IMR-90 (cell line): ENCODE measurements at regions not wholly inside any gene's neighbourhood (a gene's known extent, or its start where the extent isn't known, plus 50 kb on each side); places are given as distances from the start of the nearest gene placed in this dataset.

ENCODE experiments used
- ATAC-seq: fragments of 200-7000 bp; cut with Tn5 transposase; 2 replicates; pipeline ENCODE4 v1.9.1; 2020; ENCODE audit warnings: low read depth, mild to moderate bottlenecking, moderate library complexity
- BruUV-seq: library from RNA; stranded (reverse); fragments of 400-500 nt; replicated peaks from 2 replicates; lab custom pipeline; 2021; lab: Mats Ljungman, UMichigan
- CTCF ChIA-PET: fragments of 300-600 bp; formaldehyde crosslinking; extraction: SDS; loops from one replicate; lab custom pipeline; 2021; ENCODE audit warnings: antibody characterized with exemption; lab: Yijun Ruan, JAX
- POLR2A ChIA-PET: fragments of 300-600 bp; sonication (Branson Sonifier 250); formaldehyde crosslinking; loops from one replicate; lab custom pipeline; 2022; ENCODE audit warnings: antibody characterized with exemption; ENCODE audit not compliant: unreplicated experiment; lab: Charles Lee
- DNase-seq: peaks from one replicate; pipeline ENCODE4 v3.0.0; 2013
- H2AFZ ChIP-seq: replicated peaks from 2 replicates; pipeline ENCODE3; 2013; ENCODE audit warnings: low read length, mild to moderate bottlenecking; ENCODE audit not compliant: poor library complexity
- H2AK5ac ChIP-seq: 2 replicates; pipeline ENCODE4 v1.6.1; 2013; ENCODE audit warnings: low read depth, low read length, inconsistent platforms
- H2AK9ac ChIP-seq: replicated peaks from 2 replicates; pipeline ENCODE3; 2013; ENCODE audit warnings: mild to moderate bottlenecking, low read depth, low read length, moderate library complexity; ENCODE audit not compliant: poor library complexity
- H2BK120ac ChIP-seq: 2 replicates; pipeline ENCODE4 v1.6.1; 2013; ENCODE audit warnings: low read depth, low read length, inconsistent platforms
- H2BK15ac ChIP-seq: 3 replicates; pipeline ENCODE4 v1.6.1; 2013; ENCODE audit warnings: low read depth, low read length, inconsistent platforms
- H2BK20ac ChIP-seq: 2 replicates; pipeline ENCODE4 v1.6.1; 2013; ENCODE audit warnings: low read depth, mild to moderate bottlenecking, inconsistent platforms, low read length, moderate library complexity
- H2BK5ac ChIP-seq: 2 replicates; pipeline ENCODE4 v1.6.1; 2013; ENCODE audit warnings: mild to moderate bottlenecking, low read depth, low read length, inconsistent platforms; ENCODE audit not compliant: poor library complexity, severe bottlenecking
- H3K14ac ChIP-seq: replicated peaks from 2 replicates; pipeline ENCODE4 v1.6.1; 2013; ENCODE audit warnings: low read depth, low read length, inconsistent platforms
- H3K18ac ChIP-seq: 2 replicates; pipeline ENCODE4 v1.6.1; 2013; ENCODE audit warnings: low read depth, low read length, control low read depth
- H3K23ac ChIP-seq: 2 replicates; pipeline ENCODE4 v1.6.1; 2013; ENCODE audit warnings: low read depth, low read length, inconsistent platforms
- H3K27ac ChIP-seq: 2 replicates; pipeline ENCODE4 v1.5.1; 2013; ENCODE audit warnings: mild to moderate bottlenecking, control low read depth, low read length; ENCODE audit not compliant: insufficient read depth
- H3K27me3 ChIP-seq: 2 replicates; pipeline ENCODE4 v1.6.1; 2013; ENCODE audit warnings: low read length; ENCODE audit not compliant: control insufficient read depth, insufficient read depth
- H3K36me3 ChIP-seq: 2 replicates; pipeline ENCODE4 v1.6.1; 2013; ENCODE audit warnings: low read length, mixed read lengths; ENCODE audit not compliant: control insufficient read depth, insufficient read depth
- H3K4ac ChIP-seq: 2 replicates; pipeline ENCODE4 v1.6.1; 2013; ENCODE audit warnings: low read depth, low read length, inconsistent platforms
- H3K4me1 ChIP-seq: 2 replicates; pipeline ENCODE4 v1.6.1; 2013; ENCODE audit warnings: low read length, mixed read lengths; ENCODE audit not compliant: control insufficient read depth, insufficient read depth
- H3K4me2 ChIP-seq: 2 replicates; pipeline ENCODE4 v1.6.1; 2013; ENCODE audit warnings: low read depth, mild to moderate bottlenecking, control low read depth, low read length, moderate library complexity
- H3K4me3 ChIP-seq: 2 replicates; pipeline ENCODE4 v1.5.1; 2013; ENCODE audit warnings: low read depth, mild to moderate bottlenecking, control low read depth, low read length, moderate library complexity; ENCODE audit not compliant: insufficient read depth
- H3K56ac ChIP-seq: 2 replicates; pipeline ENCODE4 v1.6.1; 2013; ENCODE audit warnings: low read length, inconsistent platforms; ENCODE audit not compliant: insufficient read depth; ENCODE audit errors: extremely low read depth
- H3K79me1 ChIP-seq, 2 experiments: 2 replicates each; pipeline ENCODE4 v1.6.1; 2013; ENCODE audit warnings: low read length in 2 of 2, inconsistent platforms in 1 of 2, low read depth in 1 of 2
- H3K9ac ChIP-seq: 2 replicates; pipeline ENCODE4 v1.6.1; 2013; ENCODE audit warnings: low read depth, low read length, control low read depth
- H3K9me1 ChIP-seq: 2 replicates; pipeline ENCODE4 v1.6.1; 2013; ENCODE audit warnings: low read length, inconsistent platforms; ENCODE audit not compliant: insufficient read depth
- H3K9me3 ChIP-seq: 2 replicates; pipeline ENCODE4 v1.6.1; 2013; ENCODE audit warnings: low read length; ENCODE audit not compliant: control insufficient read depth, insufficient read depth
- H4K20me1 ChIP-seq: 2 replicates; pipeline ENCODE4 v1.6.1; 2013; ENCODE audit warnings: low read length, inconsistent platforms; ENCODE audit not compliant: insufficient read depth
- H4K5ac ChIP-seq: 2 replicates; pipeline ENCODE4 v1.6.1; 2013; ENCODE audit warnings: mild to moderate bottlenecking, low read depth, low read length, control low read depth
- H4K8ac ChIP-seq, 2 experiments: 2 replicates each; pipeline ENCODE4 v1.6.1; 2013; ENCODE audit warnings: low read depth in 2 of 2, low read length in 2 of 2, control low read depth in 1 of 2, inconsistent platforms in 1 of 2
- H4K91ac ChIP-seq: 2 replicates; pipeline ENCODE4 v1.6.1; 2013; ENCODE audit warnings: low read depth, low read length, inconsistent platforms; ENCODE audit not compliant: insufficient read depth
- CHD1 ChIP-seq: IDR thresholded peaks from 2 replicates; pipeline ENCODE4 v1.6.1; 2012; ENCODE audit warnings: low read depth, low read length, improper control_type of control experiment
- CTCF ChIP-seq: conservative IDR thresholded peaks from 2 replicates; pipeline ENCODE4 v1.5.1; 2012; ENCODE audit warnings: mild to moderate bottlenecking, low read depth, low read length, improper control_type of control experiment
- MAFK ChIP-seq: IDR thresholded peaks from 2 replicates; pipeline ENCODE4 v1.6.1; 2012; ENCODE audit warnings: low read depth, low read length, improper control_type of control experiment
- MAZ ChIP-seq: IDR thresholded peaks from 2 replicates; pipeline ENCODE4 v1.6.1; 2012; ENCODE audit warnings: low read depth, mild to moderate bottlenecking, low read length, improper control_type of control experiment, moderate library complexity, borderline replicate concordance
- NFE2L2 ChIP-seq: fragments of 150-350 bp; IDR thresholded peaks from 2 replicates; pipeline ENCODE4 v1.6.1; 2016; ENCODE audit warnings: low read depth, mild to moderate bottlenecking, low read length
- WGBS, 2 experiments: methylation state at CpG; one replicate each; pipeline versions ENCODE4 v1.1.5 to v1.1.7; 2013; ENCODE audit warnings: missing lambda C conversion rate in 2 of 2; ENCODE audit not compliant: insufficient read length in 1 of 2; ENCODE audit errors: extremely low coverage in 2 of 2; 5-methylcytosine and 5-hydroxymethylcytosine counted together
- dilution Hi-C: fragments of 300-500 bp; cut with HindIII; formaldehyde crosslinking; loops from one replicate; pipeline ENCODE4 v1.14.3; 2018; ENCODE audit warnings: low sequenced_read_pairs; ENCODE audit not compliant: unreplicated experiment
- in situ Hi-C: fragments of 300-500 bp; cut with MboI; formaldehyde crosslinking; loops from 3 replicates; pipeline ENCODE4 v1.14.3; 2019; ENCODE audit warnings: low sequenced_read_pairs, inconsistent platforms, mixed read lengths
- intact Hi-C: fragments of 100-400 bp; cut with micrococcal nuclease; formaldehyde crosslinking; loops from 2 replicates; pipeline ENCODE4 v1.10.0; 2022

GRCh38 chr18:29436459-29436858 is 1259.5 kb upstream of the CDH2 start:
- CTCF ChIA-PET: no interaction called here

More at GRCh38 chr18:29436459-29436858, 1259.5 kb upstream of the CDH2 start:
- no peaks in the 10 kb centered on the region for H3K27me3 ChIP-seq
- H4K5ac ChIP-seq: no peak overlapping the region
- ATAC-seq (no peak), DNase-seq (no peak)
- no peak overlapping the region for H4K91ac ChIP-seq
- H2AFZ ChIP-seq: no peak overlapping the region
- POLR2A ChIA-PET: no interaction called here
- H3K14ac ChIP-seq: no peak overlapping the region
- H3K4me2 ChIP-seq: no peak overlapping the region
- in situ Hi-C loops (no loop called here), dilution Hi-C loops (no loop called here), intact Hi-C loops (loop anchor here (10.0 kb wide), 2 partner anchors 242 to 432 kb away; no protein-coding TSS in a partner anchor)
- H3K9me1 ChIP-seq: no peaks in the 10 kb centered on the region
- no peak overlapping the region for H3K4ac ChIP-seq
- H3K9me3 ChIP-seq: no peaks in the 10 kb centered on the region
- no peaks in the 10 kb centered on the region for H3K79me1 ChIP-seq
- H2AK5ac ChIP-seq: no peak overlapping the region
- H3K4me3 ChIP-seq: no peak overlapping the region
- no peak overlapping the region for H3K18ac ChIP-seq
- no CpG with 5 or more reads among the region's 2 CpGs for WGBS, 2 experiments
- no peak overlapping the region for H3K9ac ChIP-seq
- no peaks in the 10 kb centered on the region for H4K20me1 ChIP-seq
- no peaks in the 10 kb centered on the region for H3K36me3 ChIP-seq
- BruUV-seq: no TSS peak
- no peak overlapping the region for H3K27ac ChIP-seq
- H2BK15ac ChIP-seq: no peak overlapping the region
- H2BK5ac ChIP-seq: no peak overlapping the region
- H2BK120ac ChIP-seq: no peak overlapping the region
- no peak for TF ChIP-seq CTCF
- TF ChIP-seq MAZ: no peak
- no peak for TF ChIP-seq CHD1
- TF ChIP-seq NFE2L2: no peak
- TF ChIP-seq MAFK: no peak
- no peak overlapping the region for H2BK20ac ChIP-seq
- no peaks in the 10 kb centered on the region for H3K4me1 ChIP-seq
- H3K23ac ChIP-seq: no peak overlapping the region
- H4K8ac ChIP-seq: no peak overlapping the region
- no peak overlapping the region for H3K56ac ChIP-seq
- no peak overlapping the region for H2AK9ac ChIP-seq
